ENCODE measurements at regions not wholly inside any gene's neighbourhood (a gene's known extent, or its start where the extent isn't known, plus 50 kb on each side); places are given as distances from the start of the nearest gene placed in this dataset.

DNA sequence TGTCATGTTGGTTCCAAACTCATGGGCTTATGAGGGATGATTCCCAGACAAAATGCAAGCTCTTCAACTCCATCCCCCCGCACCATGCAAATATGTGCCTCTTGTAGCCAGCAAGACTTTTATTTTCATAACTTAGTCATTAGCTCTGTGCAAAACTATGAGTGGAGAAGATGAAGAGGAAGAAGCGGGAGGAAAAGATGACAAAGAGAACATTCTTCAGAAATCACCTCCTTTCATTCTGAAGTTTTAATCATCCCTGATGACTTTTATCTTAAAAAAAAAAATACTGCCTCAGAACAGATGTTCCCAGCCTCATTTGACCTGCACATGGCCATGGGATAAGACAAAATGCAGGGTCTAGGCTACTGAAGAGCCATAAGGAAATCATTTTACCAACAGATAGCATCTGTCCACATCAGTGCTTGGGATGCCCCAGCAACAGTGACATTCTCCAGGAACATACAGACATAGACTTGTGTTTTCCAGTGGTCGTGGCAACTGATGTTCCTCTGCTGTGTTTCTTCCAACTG lies 145.5 kb downstream of the WNT5A start:
- 13% methylated on average over 3 of the region's 3 CpGs for WGBS (ENCODE audit: insufficient coverage, insufficient replicate concordance, low lambda C conversion rate, missing lambda C conversion rate)
- Histone ChIP-seq H4K20me1 (ENCODE audit: control insufficient read depth, insufficient read depth) (no peaks in the 10 kb centered on the region), H3K4me1 (ENCODE audit: control insufficient read depth, insufficient read depth, low read length) (no peaks in the 10 kb centered on the region), H3K27me3 (replicated peaks in 1 of 2; ENCODE audit: control insufficient read depth in 2 of 2, insufficient read depth in 2 of 2, low read length in 1 of 2) (no peaks in the 10 kb centered on the region; a peak in 1 of 4 replicates), H3K4me3 (no peak overlapping the region), H3K9ac (ENCODE audit: control insufficient read depth, insufficient read depth, low read length) (no peak overlapping the region), H3K4me2 (ENCODE audit: control insufficient read depth, insufficient read depth) (no peak overlapping the region), H3K27ac (ENCODE audit: control insufficient read depth, insufficient read depth) (no peak overlapping the region), H3K9me3 (replicated peaks; ENCODE audit: control insufficient read depth, insufficient read depth, low read length) (no peaks in the 10 kb centered on the region), H3K79me2 (ENCODE audit: control insufficient read depth, insufficient read depth, low read length) (no peaks in the 10 kb centered on the region), H3K36me3 (ENCODE audit: control insufficient read depth in 2 of 2, insufficient read depth in 2 of 2, low read length in 1 of 2) (no peaks in the 10 kb centered on the region), H2AFZ (ENCODE audit: control insufficient read depth, low read depth, low read length) (no peak overlapping the region)
- SMC1A ChIA-PET (ENCODE audit: uncharacterized antibody, unreplicated experiment), result no interaction called here
- CTCF ChIA-PET, result no interaction called here
- TF ChIP-seq USF1 (IDR thresholded peaks at IDR 0.05; ENCODE audit: borderline replicate concordance, extremely low read length, insufficient read depth, low read depth, low read length), result no peak
- no peak for FAIRE-seq
- in situ Hi-C loops (cut with MboI), result no loop called here
- BruUV-seq (replicated peaks), result no TSS peak
- DNase-seq (ENCODE audit: low read depth, low spot score), result no peak
- RAD21 ChIA-PET (ENCODE audit: unreplicated experiment), result no interaction called here
- ATAC-seq, result no peak
- intact Hi-C loops (cut with micrococcal nuclease; ENCODE audit: unreplicated experiment), result no loop called here
- POLR2A ChIA-PET, result no interaction called here

DNA sequence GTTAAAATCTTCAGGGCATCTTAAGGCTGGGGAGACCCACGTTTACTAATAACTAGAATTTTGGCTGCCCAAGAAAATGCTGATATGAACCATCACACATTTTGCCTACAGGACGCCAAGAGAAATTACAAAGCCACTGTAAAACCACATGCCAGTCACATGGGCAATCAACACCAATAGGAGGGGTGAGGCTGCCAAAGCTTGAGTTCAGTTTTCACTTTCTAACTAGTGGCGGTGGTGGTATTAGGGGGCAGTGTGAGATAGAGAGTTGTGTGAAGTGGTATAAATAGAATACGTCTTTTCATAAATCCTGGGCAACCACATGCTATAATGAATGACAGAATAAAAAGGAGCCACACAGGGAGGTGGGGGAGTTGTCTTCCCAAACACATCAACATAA lies 147.3 kb downstream of the WNT5A start:
- SMC1A ChIA-PET (ENCODE audit: uncharacterized antibody, unreplicated experiment), result no interaction called here
- 0% methylated on average over 4 of the region's 4 CpGs for WGBS (ENCODE audit: insufficient coverage, insufficient replicate concordance, low lambda C conversion rate, missing lambda C conversion rate)
- Histone ChIP-seq H3K79me2 (ENCODE audit: control insufficient read depth, insufficient read depth, low read length) (no peaks in the 10 kb centered on the region), H4K20me1 (ENCODE audit: control insufficient read depth, insufficient read depth) (no peaks in the 10 kb centered on the region), H3K27me3 (replicated peaks in 1 of 2; ENCODE audit: control insufficient read depth in 2 of 2, insufficient read depth in 2 of 2, low read length in 1 of 2) (no peaks in the 10 kb centered on the region; a peak in 1 of 4 replicates), H2AFZ (ENCODE audit: control insufficient read depth, low read depth, low read length) (no peak overlapping the region), H3K36me3 (ENCODE audit: control insufficient read depth in 2 of 2, insufficient read depth in 2 of 2, low read length in 1 of 2) (no peaks in the 10 kb centered on the region), H3K9me3 (replicated peaks; ENCODE audit: control insufficient read depth, insufficient read depth, low read length) (no peaks in the 10 kb centered on the region), H3K4me2 (ENCODE audit: control insufficient read depth, insufficient read depth) (no peak overlapping the region), H3K4me3 (no peak overlapping the region), H3K4me1 (ENCODE audit: control insufficient read depth, insufficient read depth, low read length) (no peaks in the 10 kb centered on the region), H3K27ac (ENCODE audit: control insufficient read depth, insufficient read depth) (no peak overlapping the region), H3K9ac (ENCODE audit: control insufficient read depth, insufficient read depth, low read length) (no peak overlapping the region)
- CTCF ChIA-PET, result no interaction called here
- peak; percentile 62 for ATAC-seq
- DNase-seq (ENCODE audit: low read depth, low spot score), result no peak
- FAIRE-seq, result no peak
- BruUV-seq (replicated peaks), result no TSS peak
- RAD21 ChIA-PET (ENCODE audit: unreplicated experiment), result no interaction called here
- in situ Hi-C loops (cut with MboI) (no loop called here), intact Hi-C loops (cut with micrococcal nuclease; ENCODE audit: unreplicated experiment) (no loop called here)
- POLR2A ChIA-PET, result no interaction called here
- peak; percentile 46 for TF ChIP-seq USF1 (IDR thresholded peaks at IDR 0.05; ENCODE audit: borderline replicate concordance, extremely low read length, insufficient read depth, low read depth, low read length)
- no peak for TF ChIP-seq NFXL1 (IDR thresholded peaks at IDR 0.05; ENCODE audit: borderline replicate concordance)
- TF ChIP-seq CEBPB (IDR thresholded peaks at IDR 0.05; ENCODE audit: borderline replicate concordance in 1 of 2, low read depth in 2 of 2, low read length in 2 of 2), result no peak
- no peak for TF ChIP-seq POU2F2 (IDR thresholded peaks at IDR 0.05; ENCODE audit: borderline replicate concordance, low read depth, low read length)
- TF ChIP-seq RFX5 (IDR thresholded peaks at IDR 0.05; ENCODE audit: low read depth, low read length), result no peak
- no peak for TF ChIP-seq MXI1 (IDR thresholded peaks at IDR 0.05; ENCODE audit: low read depth, low read length)
- peak; percentile 74 for TF ChIP-seq NFYB (IDR thresholded peaks at IDR 0.05; ENCODE audit: insufficient read depth, low read depth, low read length)
- TF ChIP-seq MTA2 (IDR thresholded peaks at IDR 0.05; ENCODE audit: low read depth), result no peak
- TF ChIP-seq MYC (IDR thresholded peaks at IDR 0.05; ENCODE audit: insufficient read depth, insufficient read length, insufficient replicate concordance, low read length, severe bottlenecking), result no peak
- TF ChIP-seq RAD51 (IDR thresholded peaks at IDR 0.05), result peak; percentile 23; the same call in 1 of the 2 replicates
- no peak for TF ChIP-seq NFYA (IDR thresholded peaks at IDR 0.05; ENCODE audit: borderline replicate concordance, low read depth, low read length)
- no peak for TF ChIP-seq YBX1 (IDR thresholded peaks at IDR 0.05)

Measured in GM12878 (cell line).